ENCODE measurements at regions not wholly inside any gene's neighbourhood (a gene's known extent, or its start where the extent isn't known, plus 50 kb on each side); places are given as distances from the start of the nearest gene placed in this dataset.
"Not testable (repeated sequence)": the region's sequence is repeated elsewhere in the genome, so short reads cannot be mapped to it uniquely, and the experiment has no call there.

GRCh38 chr6:119517428-119517827 lies 167.9 kb upstream of the MAN1A1 start:
- DNase-seq, result no peak

- no peak for DNase-seq
Measured at GRCh38 chr6:119514345-119514744, 164.8 kb upstream of the MAN1A1 start.

- DNase-seq, result no peak
Measured at GRCh38 chr6:119511024-119511423, 161.5 kb upstream of the MAN1A1 start.

GRCh38 chr6:119510246-119510645 lies 160.7 kb upstream of the MAN1A1 start:
- DNase-seq, result no peak

- DNase-seq, result no peak
Measured at GRCh38 chr6:119506631-119507174, 157.1 kb upstream of the MAN1A1 start.

GRCh38 chr6:119501798-119502483 lies 152.4 kb upstream of the MAN1A1 start:
- no peak for DNase-seq

DNA sequence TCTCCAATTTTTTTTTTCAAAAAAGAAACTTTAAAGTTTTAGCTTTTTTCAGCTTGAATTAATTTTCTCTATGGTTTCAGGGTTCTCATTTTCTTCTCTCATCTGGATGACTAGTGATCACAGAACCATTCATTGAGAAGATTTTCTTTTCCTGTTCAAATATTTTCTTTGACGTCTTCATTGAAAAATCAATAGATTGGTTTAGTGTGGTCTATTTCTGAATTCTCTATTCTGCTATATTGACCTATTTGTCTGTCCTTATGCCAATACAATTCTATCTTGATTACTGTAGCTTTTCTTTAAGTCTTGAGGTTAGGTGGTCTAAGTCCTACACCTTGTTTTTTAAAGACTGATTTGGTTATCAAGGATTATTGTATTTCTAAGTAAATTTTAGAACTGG lies 150.2 kb upstream of the MAN1A1 start:
- DNase-seq, result no peak

GRCh38 chr6:119497988-119498727 lies 148.6 kb upstream of the MAN1A1 start:
- no peak for DNase-seq

DNA sequence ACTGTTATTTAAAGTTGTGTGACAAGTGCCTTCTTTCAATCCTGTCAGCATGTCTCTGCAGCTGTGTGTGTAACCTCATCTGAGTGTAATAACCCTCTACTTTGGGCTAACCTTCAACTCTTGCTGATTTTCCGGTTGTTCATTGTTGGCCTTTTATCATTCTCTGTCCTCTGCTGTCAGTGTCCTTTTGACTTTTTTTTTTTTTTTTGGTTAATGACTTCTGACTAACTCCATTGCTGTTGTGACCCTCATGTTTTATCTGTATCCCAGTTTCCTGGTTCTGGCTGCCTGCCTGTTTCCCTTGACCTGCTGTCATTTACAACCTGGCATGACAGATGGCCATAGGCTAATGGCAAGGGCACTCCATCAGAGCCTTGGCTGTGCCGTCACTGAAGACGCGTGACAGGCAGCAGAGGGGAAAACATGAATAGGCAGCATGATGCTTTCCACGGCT lies 145.7 kb upstream of the MAN1A1 start:
- no peak for DNase-seq

- DNase-seq, result no peak
Measured at GRCh38 chr6:119493980-119494379, 144.4 kb upstream of the MAN1A1 start.

DNA sequence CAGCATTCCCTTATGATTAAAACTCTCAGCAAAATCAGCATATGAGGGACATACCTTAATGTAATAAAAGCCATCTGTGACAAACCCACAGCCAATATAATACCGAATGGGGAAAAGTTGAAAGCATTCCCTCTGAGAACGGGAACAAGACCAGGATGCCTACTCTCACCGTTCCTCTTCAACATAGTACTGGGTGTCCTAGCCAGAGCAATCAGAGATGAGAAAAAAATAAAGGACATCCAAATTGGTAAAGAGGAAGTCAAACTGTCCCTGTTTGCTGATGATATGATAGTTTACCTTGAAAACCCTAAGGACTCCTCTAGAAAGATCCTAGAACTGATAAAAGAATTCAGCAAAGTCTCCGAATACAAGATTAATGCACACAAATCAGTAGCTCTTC lies 141.6 kb upstream of the MAN1A1 start:
- not testable (repeated sequence) for DNase-seq

DNA sequence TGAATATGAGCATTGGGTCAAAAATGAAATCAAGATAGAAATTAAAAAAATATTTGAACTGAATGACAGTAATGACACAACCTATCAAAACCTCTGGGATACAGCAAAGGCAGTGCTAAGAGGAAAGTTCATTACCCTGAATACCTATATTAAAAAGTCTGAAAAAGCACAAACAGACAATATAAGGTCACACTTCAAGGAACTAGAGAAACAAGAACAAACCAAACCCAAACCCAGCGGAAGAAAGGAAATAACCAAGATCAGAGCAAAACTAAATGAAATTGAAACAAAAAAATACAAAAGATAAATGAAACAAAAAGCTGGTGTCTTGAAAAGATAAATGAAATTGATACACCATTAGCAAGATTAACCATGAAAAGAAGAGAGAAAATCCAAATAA lies 140.5 kb upstream of the MAN1A1 start:
- not testable (repeated sequence) for DNase-seq

- DNase-seq, result no peak
Measured at GRCh38 chr6:119484598-119484997, 135.0 kb upstream of the MAN1A1 start.

GRCh38 chr6:119483908-119484307 lies 134.3 kb upstream of the MAN1A1 start:
- DNase-seq, result no peak

- DNase-seq, result no peak
Measured at GRCh38 chr6:119482850-119483285, 133.3 kb upstream of the MAN1A1 start.

GRCh38 chr6:119481976-119482375 lies 132.4 kb upstream of the MAN1A1 start:
- no peak for DNase-seq

GRCh38 chr6:119480961-119481497 lies 131.5 kb upstream of the MAN1A1 start:
- no peak for DNase-seq

DNA sequence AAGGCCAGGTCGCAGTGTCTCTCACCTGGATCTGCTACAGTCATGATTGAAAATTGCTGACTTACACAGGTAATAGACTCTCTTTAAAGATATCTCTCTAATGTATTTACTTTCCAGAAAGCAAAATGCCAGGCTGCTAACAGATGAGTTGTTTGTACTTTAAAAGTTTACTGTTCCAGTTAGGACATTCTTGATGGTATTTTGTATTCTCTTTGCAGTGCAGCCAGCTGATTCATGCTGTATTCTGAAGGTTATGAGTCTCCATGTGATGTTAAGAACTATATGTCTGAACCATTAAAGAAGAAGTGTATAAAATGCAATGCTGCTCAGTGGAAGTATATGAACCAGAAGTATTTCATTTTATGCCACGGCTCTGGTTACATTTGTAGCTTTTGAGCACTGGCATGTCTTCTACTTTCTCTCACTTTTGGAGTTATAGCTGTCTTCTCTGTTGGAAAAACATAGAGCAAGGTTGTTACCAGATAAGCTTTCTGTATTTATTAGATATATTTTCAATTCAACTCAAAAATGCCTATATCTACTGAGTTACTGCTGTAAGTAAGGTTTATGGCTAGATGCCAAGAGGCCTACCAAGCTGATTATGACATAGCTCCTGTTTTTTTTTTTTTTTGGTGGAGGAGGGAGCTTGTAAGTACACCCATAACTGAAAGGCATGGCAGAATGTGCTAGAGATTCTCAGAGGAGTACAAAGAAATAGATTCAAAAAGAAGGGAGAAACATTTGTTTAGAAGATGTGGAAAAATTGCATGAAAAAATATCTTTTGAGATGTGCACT lies 130.5 kb upstream of the MAN1A1 start:
- no peak for DNase-seq

DNA sequence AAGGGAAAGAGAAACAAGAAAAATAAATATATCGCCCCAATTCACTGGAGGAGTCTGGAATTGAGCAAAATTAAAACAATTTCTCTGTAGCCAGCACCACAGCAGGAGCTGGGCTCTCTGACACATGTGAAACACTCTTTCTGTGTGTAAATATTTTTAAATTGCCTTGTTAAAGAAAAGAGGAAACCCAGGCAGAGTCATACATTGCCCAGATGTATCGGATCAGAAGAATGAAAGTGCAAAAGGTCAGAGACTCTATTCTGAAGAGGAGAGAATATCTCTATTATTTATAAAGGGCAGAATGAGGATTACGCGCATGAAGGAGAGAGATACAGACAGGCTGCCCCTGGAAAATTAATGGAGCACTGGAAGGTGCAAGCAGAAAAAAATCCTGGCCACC lies 127.0 kb upstream of the MAN1A1 start:
- DNase-seq, result no peak

- DNase-seq, result no peak
Measured at GRCh38 chr6:119476024-119476423, 126.5 kb upstream of the MAN1A1 start.

- DNase-seq, result no peak
Measured at GRCh38 chr6:119470893-119471542, 121.5 kb upstream of the MAN1A1 start.

DNA sequence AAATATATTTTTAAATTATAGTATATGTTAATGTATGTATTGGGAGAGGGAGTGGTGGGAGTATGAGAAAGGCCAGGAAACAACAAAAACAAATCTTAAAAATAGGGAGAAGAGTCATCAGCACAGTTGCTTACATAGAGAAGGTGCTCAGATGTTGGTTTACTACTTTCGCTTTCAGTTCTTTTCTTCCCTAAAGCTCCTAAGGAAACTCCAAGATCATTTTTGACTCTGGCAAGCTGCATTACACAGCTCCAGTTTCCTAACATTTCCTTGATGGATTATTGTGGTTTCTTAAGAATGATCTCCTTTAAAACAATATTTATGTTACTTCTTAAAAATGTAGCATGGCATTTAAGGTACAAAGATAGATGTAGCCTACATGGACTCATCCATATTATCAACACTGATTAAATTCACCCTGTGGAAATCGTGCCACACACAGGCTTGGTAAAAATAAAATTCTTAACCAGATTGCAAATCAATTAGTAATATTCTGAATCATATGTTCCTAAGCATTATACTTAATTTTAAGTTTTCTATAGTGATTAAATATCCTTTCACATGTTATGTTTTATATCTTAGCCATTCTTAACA lies 118.0 kb upstream of the MAN1A1 start:
- no peak for DNase-seq

Measured in CD4-positive, alpha-beta T cell treated with Interleukin-10 for 1 hour (primary cell).